ENCODE measurements at regions not wholly inside any gene's neighbourhood (a gene's known extent, or its start where the extent isn't known, plus 50 kb on each side); places are given as distances from the start of the nearest gene placed in this dataset.

- Histone ChIP-seq H3K27me3 (no peaks in the 10 kb centered on the region), H3K36me3 (replicated peaks in 1 of 2) (no peaks in the 10 kb centered on the region), H3K9me3 (replicated peaks in 1 of 3) (no peaks in the 10 kb centered on the region), H3K4me1 (replicated peaks in 1 of 2) (peaks cover 0 to 9% of the 10 kb centered on the region in 2 donors), H3K27ac (no peak overlapping the region), H3K4me3 (no peak overlapping the region)
- intact Hi-C loops (cut with DNase I), result no loop called here
- WGBS, 4 donors, result 86 to 100% (median 92%) methylated on average over 1 of the region's 1 CpG
- DNase-seq, result no peak
- no peak for TF ChIP-seq POLR2A (IDR thresholded peaks at IDR 0.05)
- no peak for TF ChIP-seq CTCF (IDR thresholded peaks at IDR 0.05)
Measured at GRCh38 chr10:121416071-121416470, 182.2 kb downstream of the FGFR2 start.

- intact Hi-C loops (cut with DNase I), result no loop called here
- TF ChIP-seq POLR2A (IDR thresholded peaks at IDR 0.05), result no peak
- TF ChIP-seq CTCF (IDR thresholded peaks at IDR 0.05), result no peak
- Histone ChIP-seq H3K36me3 (replicated peaks in 1 of 2) (no peaks in the 10 kb centered on the region), H3K4me3 (no peak overlapping the region), H3K27me3 (no peaks in the 10 kb centered on the region), H3K4me1 (replicated peaks in 1 of 2) (peaks cover 0 to 9% of the 10 kb centered on the region in 2 donors), H3K9me3 (replicated peaks in 1 of 3) (no peaks in the 10 kb centered on the region), H3K27ac (no peak overlapping the region)
- no peak for DNase-seq
- 88 to 97% (median 93%) methylated on average over 2 of the region's 2 CpGs for WGBS, 4 donors
Measured at GRCh38 chr10:121417298-121417697, 180.9 kb downstream of the FGFR2 start.

GRCh38 chr10:121418126-121418777 is 180.0 kb downstream of the FGFR2 start:
- TF ChIP-seq POLR2A (IDR thresholded peaks at IDR 0.05) (no peak), CTCF (IDR thresholded peaks at IDR 0.05) (no peak)
- intact Hi-C loops (cut with DNase I), result no loop called here
- Histone ChIP-seq H3K9me3 (replicated peaks in 1 of 3) (no peaks in the 10 kb centered on the region), H3K27me3 (no peaks in the 10 kb centered on the region), H3K4me3 (no peak overlapping the region), H3K27ac (peak overlapping the region in 2 of 5 donors; percentile 4 to 28), H3K4me1 (replicated peaks in 1 of 2) (peaks cover 0 to 9% of the 10 kb centered on the region in 2 donors), H3K36me3 (replicated peaks in 1 of 2) (no peaks in the 10 kb centered on the region)
- WGBS, 4 donors, result 36 to 51% (median 44%) methylated on average over 1 of the region's 1 CpG
- peak in 4 of 7 donors; percentile 26 to 49 (median 34) for DNase-seq

- peaks cover 0 to 6% of the 10 kb centered on the region in 2 donors for H3K4me1 ChIP-seq (replicated peaks in 1 of 2)
- H3K27me3 ChIP-seq, result no peaks in the 10 kb centered on the region
- no peak overlapping the region for H3K27ac ChIP-seq
- WGBS, 4 donors, result 87 to 90% (median 89%) methylated on average over 3 of the region's 3 CpGs
- H3K4me3 ChIP-seq, result no peak overlapping the region
- no peak for DNase-seq
- TF ChIP-seq CTCF (IDR thresholded peaks at IDR 0.05) (no peak), POLR2A (IDR thresholded peaks at IDR 0.05) (no peak)
- H3K36me3 ChIP-seq (replicated peaks in 1 of 2), result no peaks in the 10 kb centered on the region
- intact Hi-C loops (cut with DNase I), result no loop called here
- H3K9me3 ChIP-seq (replicated peaks in 1 of 3), result no peaks in the 10 kb centered on the region
Measured at GRCh38 chr10:121420006-121420405, 178.2 kb downstream of the FGFR2 start.
